ENCODE measurements at regions not wholly inside any gene's neighbourhood (a gene's known extent, or its start where the extent isn't known, plus 50 kb on each side); places are given as distances from the start of the nearest gene placed in this dataset.

DNA sequence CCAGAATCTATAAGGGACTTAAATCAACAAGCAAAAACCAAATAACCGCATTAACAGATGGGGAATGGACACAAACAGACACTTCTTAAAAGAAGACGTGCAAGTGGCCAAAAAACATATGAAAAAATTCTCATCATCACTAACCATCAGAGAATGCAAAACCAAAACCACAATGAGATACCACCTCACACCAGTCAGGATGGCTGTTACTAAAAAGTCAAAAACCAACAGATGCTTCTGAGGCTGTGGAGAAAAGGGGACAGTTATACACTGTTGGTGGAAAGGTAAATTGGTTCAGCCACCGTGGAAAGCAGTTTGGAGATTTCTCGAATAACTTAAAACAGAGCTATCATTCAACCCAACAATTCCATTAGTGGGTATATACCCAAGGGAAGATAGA lies 124.9 kb upstream of the OLIG2 start:
- Histone ChIP-seq H3K4me3 (ENCODE audit: low read depth, low read length) (no peak overlapping the region), H3K9me3 (ENCODE audit: severe bottlenecking) (no peaks in the 10 kb centered on the region), H3K36me3 (no peaks in the 10 kb centered on the region), H3K27ac (no peak overlapping the region), H3K27me3 (ENCODE audit: insufficient read depth, low read depth, severe bottlenecking) (no peaks in the 10 kb centered on the region)
- DNase-seq = no peak
- TF ChIP-seq, protein P1, sequence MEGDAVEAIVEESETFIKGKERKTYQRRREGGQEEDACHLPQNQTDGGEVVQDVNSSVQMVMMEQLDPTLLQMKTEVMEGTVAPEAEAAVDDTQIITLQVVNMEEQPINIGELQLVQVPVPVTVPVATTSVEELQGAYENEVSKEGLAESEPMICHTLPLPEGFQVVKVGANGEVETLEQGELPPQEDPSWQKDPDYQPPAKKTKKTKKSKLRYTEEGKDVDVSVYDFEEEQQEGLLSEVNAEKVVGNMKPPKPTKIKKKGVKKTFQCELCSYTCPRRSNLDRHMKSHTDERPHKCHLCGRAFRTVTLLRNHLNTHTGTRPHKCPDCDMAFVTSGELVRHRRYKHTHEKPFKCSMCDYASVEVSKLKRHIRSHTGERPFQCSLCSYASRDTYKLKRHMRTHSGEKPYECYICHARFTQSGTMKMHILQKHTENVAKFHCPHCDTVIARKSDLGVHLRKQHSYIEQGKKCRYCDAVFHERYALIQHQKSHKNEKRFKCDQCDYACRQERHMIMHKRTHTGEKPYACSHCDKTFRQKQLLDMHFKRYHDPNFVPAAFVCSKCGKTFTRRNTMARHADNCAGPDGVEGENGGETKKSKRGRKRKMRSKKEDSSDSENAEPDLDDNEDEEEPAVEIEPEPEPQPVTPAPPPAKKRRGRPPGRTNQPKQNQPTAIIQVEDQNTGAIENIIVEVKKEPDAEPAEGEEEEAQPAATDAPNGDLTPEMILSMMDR (IDR thresholded peaks at IDR 0.05; ENCODE audit: low read depth, low read length) = no peak

DNA sequence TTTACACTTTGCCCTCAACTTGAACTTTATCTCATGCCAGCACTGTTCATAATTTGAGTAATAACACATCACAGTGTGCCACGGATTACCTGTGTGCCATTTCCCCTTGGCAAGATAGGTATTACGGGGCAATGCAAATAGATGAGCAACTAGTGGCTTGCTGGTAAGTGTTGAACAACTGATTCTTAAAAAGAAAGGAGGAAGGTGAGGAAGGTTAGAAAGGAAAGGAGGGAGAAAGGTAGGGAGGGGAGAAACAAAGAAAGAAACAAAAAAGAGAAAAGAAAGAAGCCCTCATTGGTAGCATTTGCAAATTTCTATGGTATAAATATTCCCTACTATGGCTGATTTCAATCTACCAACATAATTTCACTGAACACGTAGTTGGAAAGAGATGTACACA lies 118.2 kb upstream of the OLIG2 start:
- Histone ChIP-seq H3K27ac (no peak overlapping the region), H3K27me3 (ENCODE audit: insufficient read depth, low read depth, severe bottlenecking) (no peaks in the 10 kb centered on the region), H3K36me3 (no peaks in the 10 kb centered on the region), H3K9me3 (ENCODE audit: severe bottlenecking) (no peaks in the 10 kb centered on the region), H3K4me3 (ENCODE audit: low read depth, low read length) (no peak overlapping the region)
- no peak for DNase-seq
- TF ChIP-seq, protein P1 (IDR thresholded peaks at IDR 0.05; ENCODE audit: low read depth, low read length) = no peak

DNA sequence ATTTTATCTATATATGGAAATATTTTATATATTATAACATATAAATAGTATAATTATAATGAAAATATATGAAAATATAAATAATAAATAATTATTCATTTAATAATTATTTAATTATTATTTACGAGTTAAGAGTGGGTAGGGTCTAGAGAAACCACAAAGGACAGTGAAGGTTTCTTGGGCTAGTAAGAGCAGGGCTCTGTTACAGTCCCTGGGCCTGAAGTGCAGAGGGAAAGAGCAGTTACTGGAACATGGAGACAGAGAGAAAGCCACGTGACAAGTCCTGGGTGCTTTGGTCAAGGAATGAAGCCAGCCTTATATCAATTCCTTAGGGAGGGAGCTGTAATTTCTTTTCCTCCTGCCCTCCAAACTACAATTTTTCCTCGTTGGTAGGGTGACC lies 117.2 kb upstream of the OLIG2 start:
- TF ChIP-seq, protein P1 (IDR thresholded peaks at IDR 0.05; ENCODE audit: low read depth, low read length) = no peak
- Histone ChIP-seq H3K9me3 (ENCODE audit: severe bottlenecking) (no peaks in the 10 kb centered on the region), H3K4me3 (ENCODE audit: low read depth, low read length) (peak overlapping the region; percentile 11), H3K27ac (peak overlapping the region; percentile 39), H3K36me3 (no peaks in the 10 kb centered on the region), H3K27me3 (ENCODE audit: insufficient read depth, low read depth, severe bottlenecking) (no peaks in the 10 kb centered on the region)
- peak; percentile 26 for DNase-seq

DNA sequence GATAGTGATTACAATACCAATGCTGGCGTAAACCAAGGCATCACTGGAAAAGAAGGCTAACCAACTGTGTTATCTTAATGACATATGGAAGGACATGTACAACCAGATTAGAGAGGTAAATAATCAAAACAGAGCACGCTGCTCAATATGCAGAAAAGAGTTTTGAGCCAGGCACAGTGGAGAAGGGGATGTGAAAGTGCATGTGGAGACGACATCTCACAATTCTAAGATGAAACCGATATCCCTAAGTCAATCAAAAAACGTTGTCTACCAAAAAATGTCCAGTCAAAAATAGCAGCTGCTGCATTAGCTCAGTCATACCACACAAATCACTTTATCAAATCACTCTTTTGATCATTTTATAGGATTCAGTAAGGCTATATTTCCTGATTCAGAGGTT lies 116.3 kb upstream of the OLIG2 start:
- TF ChIP-seq, protein P1 (IDR thresholded peaks at IDR 0.05; ENCODE audit: low read depth, low read length) = no peak
- Histone ChIP-seq H3K27ac (no peak overlapping the region), H3K27me3 (ENCODE audit: insufficient read depth, low read depth, severe bottlenecking) (no peaks in the 10 kb centered on the region), H3K36me3 (no peaks in the 10 kb centered on the region), H3K4me3 (ENCODE audit: low read depth, low read length) (no peak overlapping the region), H3K9me3 (ENCODE audit: severe bottlenecking) (no peaks in the 10 kb centered on the region)
- no peak for DNase-seq

DNA sequence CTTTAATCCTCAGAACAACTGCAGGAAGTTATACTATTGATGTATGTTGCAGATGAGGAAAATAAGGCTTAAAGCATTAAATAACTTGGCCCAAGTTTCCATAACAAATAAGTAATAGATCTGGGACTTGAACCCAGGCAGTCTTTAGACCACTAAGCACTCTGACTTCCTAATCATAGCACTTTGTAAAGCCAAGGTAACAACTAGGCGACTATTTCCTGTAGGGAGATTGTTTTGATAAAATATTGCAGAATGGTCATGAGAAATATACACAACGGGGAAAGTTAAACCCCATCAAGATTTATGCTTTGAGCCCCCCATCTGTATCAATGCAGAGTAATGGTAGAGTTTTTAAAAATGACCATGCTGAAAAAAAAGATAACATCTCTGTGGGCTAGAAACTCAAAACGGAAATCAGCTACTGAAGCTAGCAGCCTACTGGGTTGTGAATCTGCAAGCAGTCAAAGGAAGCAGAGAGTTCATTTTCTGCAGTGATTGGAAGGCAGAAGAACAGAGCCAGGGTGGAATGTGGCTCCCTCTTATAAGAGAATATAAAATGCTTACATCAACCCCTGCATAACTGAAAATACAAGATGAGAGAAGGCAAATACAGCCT lies 111.2 kb upstream of the OLIG2 start:
- Histone ChIP-seq H3K36me3 (no peaks in the 10 kb centered on the region), H3K9me3 (ENCODE audit: severe bottlenecking) (peaks cover 3% of the 10 kb centered on the region), H3K27ac (no peak overlapping the region), H3K27me3 (ENCODE audit: insufficient read depth, low read depth, severe bottlenecking) (no peaks in the 10 kb centered on the region), H3K4me3 (ENCODE audit: low read depth, low read length) (no peak overlapping the region)
- DNase-seq = no peak
- TF ChIP-seq, protein P1 (IDR thresholded peaks at IDR 0.05; ENCODE audit: low read depth, low read length) = no peak

DNA sequence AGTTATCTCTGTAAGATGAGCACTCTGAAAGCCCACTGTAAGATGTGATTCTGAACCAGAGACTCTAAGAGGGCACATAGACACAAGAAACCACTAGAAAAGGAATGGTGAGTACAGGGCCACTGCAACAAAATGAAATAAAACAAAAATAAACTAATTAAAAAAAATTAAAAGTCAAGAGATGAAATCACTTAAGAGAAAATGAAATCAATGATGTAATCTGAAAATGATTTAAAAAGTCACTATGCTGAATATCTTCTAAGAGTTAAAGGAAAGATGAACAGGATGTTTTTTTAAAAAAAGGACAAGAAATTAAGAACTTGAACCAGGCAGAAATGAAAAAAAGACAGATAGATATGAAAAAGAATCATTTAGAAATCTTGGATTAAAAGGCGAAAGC lies 110.6 kb upstream of the OLIG2 start:
- Histone ChIP-seq H3K27me3 (ENCODE audit: insufficient read depth, low read depth, severe bottlenecking) (no peaks in the 10 kb centered on the region), H3K27ac (no peak overlapping the region), H3K4me3 (ENCODE audit: low read depth, low read length) (no peak overlapping the region), H3K9me3 (ENCODE audit: severe bottlenecking) (peaks cover 3% of the 10 kb centered on the region), H3K36me3 (no peaks in the 10 kb centered on the region)
- no peak for DNase-seq
- TF ChIP-seq, protein P1 (IDR thresholded peaks at IDR 0.05; ENCODE audit: low read depth, low read length) = no peak
